ENCODE measurements at regions not wholly inside any gene's neighbourhood (a gene's known extent, or its start where the extent isn't known, plus 50 kb on each side); places are given as distances from the start of the nearest gene placed in this dataset.

- in situ Hi-C loops (cut with HindIII; ENCODE audit: low pct_ligation_motif_present, low sequenced_read_pairs), result no loop called here
- no peak for DNase-seq
- Histone ChIP-seq H3K4me3 (ENCODE audit: low read depth, low read length) (no peak overlapping the region), H3K36me3 (replicated peaks) (no peaks in the 10 kb centered on the region), H3K27me3 (replicated peaks) (no peaks in the 10 kb centered on the region), H3K27ac (no peak overlapping the region)
- no peak for TF ChIP-seq CTCF (IDR thresholded peaks at IDR 0.05; ENCODE audit: low read depth, low read length, missing control alignments)
Measured at GRCh38 chr12:4178424-4179170, 95.0 kb upstream of the CCND2 start.

GRCh38 chr12:4177262-4177661, 96.3 kb upstream of the CCND2 start:
- no peak overlapping the region for H3K4me3 ChIP-seq (ENCODE audit: low read depth, low read length)
- in situ Hi-C loops (cut with HindIII; ENCODE audit: low pct_ligation_motif_present, low sequenced_read_pairs), result no loop called here
- no peak for DNase-seq
- H3K36me3 ChIP-seq (replicated peaks), result no peaks in the 10 kb centered on the region
- no peak overlapping the region for H3K27ac ChIP-seq
- TF ChIP-seq CTCF (IDR thresholded peaks at IDR 0.05; ENCODE audit: low read depth, low read length, missing control alignments), result no peak
- H3K27me3 ChIP-seq (replicated peaks), result no peaks in the 10 kb centered on the region

DNA sequence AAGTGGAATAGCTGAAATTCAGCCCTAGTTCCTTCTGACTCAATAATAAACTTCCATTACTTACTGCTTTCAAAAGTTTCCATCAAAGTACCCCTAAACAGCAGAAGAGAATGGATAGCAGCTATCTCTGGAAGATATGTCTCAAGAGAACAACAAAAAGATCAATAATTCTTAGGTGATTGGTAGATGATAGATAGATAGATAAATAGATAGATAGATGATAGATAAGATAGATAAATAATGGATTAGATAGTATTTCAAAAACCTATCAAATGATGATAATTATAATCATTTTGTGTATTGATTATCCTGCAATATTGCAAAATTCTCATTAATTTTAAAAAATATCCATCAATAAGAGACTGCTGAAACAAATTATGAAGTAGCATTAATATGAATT, 97.4 kb upstream of the CCND2 start:
- H3K4me3 ChIP-seq (ENCODE audit: low read depth, low read length), result no peak overlapping the region
- no peak for DNase-seq
- in situ Hi-C loops (cut with HindIII; ENCODE audit: low pct_ligation_motif_present, low sequenced_read_pairs), result no loop called here
- TF ChIP-seq CTCF (IDR thresholded peaks at IDR 0.05; ENCODE audit: low read depth, low read length, missing control alignments), result no peak
- no peaks in the 10 kb centered on the region for H3K27me3 ChIP-seq (replicated peaks)
- no peak overlapping the region for H3K27ac ChIP-seq
- no peaks in the 10 kb centered on the region for H3K36me3 ChIP-seq (replicated peaks)

DNA sequence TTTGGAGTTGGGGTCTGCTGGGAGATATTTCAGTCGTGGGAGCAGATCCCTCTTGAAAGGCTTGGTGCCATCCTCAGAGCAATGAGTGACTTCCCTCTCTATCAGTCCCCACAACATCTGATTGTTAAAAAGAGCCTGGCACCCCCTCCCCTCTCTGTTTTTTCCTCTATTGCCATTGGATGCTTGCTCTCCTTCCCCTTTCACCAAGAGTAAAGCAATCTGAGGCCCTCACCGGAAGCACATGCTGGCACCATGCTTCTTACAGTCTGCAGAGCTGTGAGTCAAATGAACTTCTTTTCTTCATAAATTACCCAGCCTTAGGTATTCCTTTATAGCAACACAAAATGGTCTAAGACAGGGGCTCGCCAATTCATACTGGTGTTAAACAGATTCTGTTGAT, 99.1 kb upstream of the CCND2 start:
- DNase-seq, result no peak
- in situ Hi-C loops (cut with HindIII; ENCODE audit: low pct_ligation_motif_present, low sequenced_read_pairs), result no loop called here
- TF ChIP-seq CTCF (IDR thresholded peaks at IDR 0.05; ENCODE audit: low read depth, low read length, missing control alignments), result no peak
- Histone ChIP-seq H3K36me3 (replicated peaks) (no peaks in the 10 kb centered on the region), H3K4me3 (ENCODE audit: low read depth, low read length) (no peak overlapping the region), H3K27me3 (replicated peaks) (no peaks in the 10 kb centered on the region), H3K27ac (no peak overlapping the region)

GRCh38 chr12:4172999-4173398, 100.6 kb upstream of the CCND2 start:
- peak; percentile 65 for DNase-seq
- in situ Hi-C loops (cut with HindIII; ENCODE audit: low pct_ligation_motif_present, low sequenced_read_pairs), result no loop called here
- H3K27ac ChIP-seq, result no peak overlapping the region

More at GRCh38 chr12:4172999-4173398, 100.6 kb upstream of the CCND2 start:
- no peaks in the 10 kb centered on the region for H3K36me3 ChIP-seq (replicated peaks)
- no peak for TF ChIP-seq CTCF (IDR thresholded peaks at IDR 0.05; ENCODE audit: low read depth, low read length, missing control alignments)
- H3K27me3 ChIP-seq (replicated peaks), result no peaks in the 10 kb centered on the region
- no peak overlapping the region for H3K4me3 ChIP-seq (ENCODE audit: low read depth, low read length)

All from brain microvascular endothelial cell (primary cell).